GM06990 (cell line): ENCODE measurements at regions not wholly inside any gene's neighbourhood (a gene's known extent, or its start where the extent isn't known, plus 50 kb on each side); places are given as distances from the start of the nearest gene placed in this dataset.

ENCODE experiments used
- DNase-seq: peaks from one replicate; pipeline ENCODE4 v3.0.0-alpha.2; 2011; ENCODE audit not compliant: insufficient read length; ENCODE audit errors: extremely low read depth
- H3K27me3 ChIP-seq: replicated peaks from 2 replicates; pipeline ENCODE4 v1.6.0; 2011; ENCODE audit warnings: low read length; ENCODE audit not compliant: control insufficient read depth, insufficient read depth
- H3K36me3 ChIP-seq: 2 replicates; pipeline ENCODE4 v1.5.1; 2011; ENCODE audit warnings: low read length; ENCODE audit not compliant: control insufficient read depth, insufficient read depth
- H3K4me3 ChIP-seq: replicated peaks from 2 replicates; pipeline ENCODE4 v1.5.1; 2011; ENCODE audit warnings: low read depth, mild to moderate bottlenecking, control low read depth, low read length
- TF ChIP-seq, protein P1 (sequence below): IDR thresholded peaks from 2 replicates; pipeline ENCODE4 v1.5.1; 2011; ENCODE audit warnings: low read length, control low read depth, mild to moderate bottlenecking, inconsistent platforms; ENCODE audit not compliant: insufficient read depth, poor library complexity, severe bottlenecking

DNA sequence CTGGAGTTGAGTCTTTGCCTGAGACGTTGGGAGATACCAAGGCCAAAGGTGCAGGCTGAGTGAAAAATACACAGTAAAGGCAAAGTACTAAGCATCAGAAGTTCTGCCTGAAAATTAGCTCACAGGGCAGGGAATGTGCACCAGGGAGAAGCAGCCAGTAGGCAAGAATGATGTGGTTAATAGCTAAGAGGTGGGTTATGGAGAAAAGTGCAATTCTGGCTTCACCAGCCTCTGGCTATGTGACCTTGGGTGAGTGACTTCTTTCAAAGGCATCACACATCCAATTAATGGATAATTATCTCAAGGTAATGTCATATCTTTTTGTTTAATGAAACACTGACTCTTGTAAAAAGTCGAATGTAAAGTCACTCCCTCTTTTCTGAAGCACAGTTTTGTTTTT lies 230.7 kb upstream of the FGGY start:
- Histone ChIP-seq H3K36me3 (no peaks in the 10 kb centered on the region), H3K4me3 (no peak overlapping the region), H3K27me3 (no peaks in the 10 kb centered on the region)
- TF ChIP-seq, protein P1, sequence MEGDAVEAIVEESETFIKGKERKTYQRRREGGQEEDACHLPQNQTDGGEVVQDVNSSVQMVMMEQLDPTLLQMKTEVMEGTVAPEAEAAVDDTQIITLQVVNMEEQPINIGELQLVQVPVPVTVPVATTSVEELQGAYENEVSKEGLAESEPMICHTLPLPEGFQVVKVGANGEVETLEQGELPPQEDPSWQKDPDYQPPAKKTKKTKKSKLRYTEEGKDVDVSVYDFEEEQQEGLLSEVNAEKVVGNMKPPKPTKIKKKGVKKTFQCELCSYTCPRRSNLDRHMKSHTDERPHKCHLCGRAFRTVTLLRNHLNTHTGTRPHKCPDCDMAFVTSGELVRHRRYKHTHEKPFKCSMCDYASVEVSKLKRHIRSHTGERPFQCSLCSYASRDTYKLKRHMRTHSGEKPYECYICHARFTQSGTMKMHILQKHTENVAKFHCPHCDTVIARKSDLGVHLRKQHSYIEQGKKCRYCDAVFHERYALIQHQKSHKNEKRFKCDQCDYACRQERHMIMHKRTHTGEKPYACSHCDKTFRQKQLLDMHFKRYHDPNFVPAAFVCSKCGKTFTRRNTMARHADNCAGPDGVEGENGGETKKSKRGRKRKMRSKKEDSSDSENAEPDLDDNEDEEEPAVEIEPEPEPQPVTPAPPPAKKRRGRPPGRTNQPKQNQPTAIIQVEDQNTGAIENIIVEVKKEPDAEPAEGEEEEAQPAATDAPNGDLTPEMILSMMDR = no peak
- DNase-seq = no peak

DNA sequence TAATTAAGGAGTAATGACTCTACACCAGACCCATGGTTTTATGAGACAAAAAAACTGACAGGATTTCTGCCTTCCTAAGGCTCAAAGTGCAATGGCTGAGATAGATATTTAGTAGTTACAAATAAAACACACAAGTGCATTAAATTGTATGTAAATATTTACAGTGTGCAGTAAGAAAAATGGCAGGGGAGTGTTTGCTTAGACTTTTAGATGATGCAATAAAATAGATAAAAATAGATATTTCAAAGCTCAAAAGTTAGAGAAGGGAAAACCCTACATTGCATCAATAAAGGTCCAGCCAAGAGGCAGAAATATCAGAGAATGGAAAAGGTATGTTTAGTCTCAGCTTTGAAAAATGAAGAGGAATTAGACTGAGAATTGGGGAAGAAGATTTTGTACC lies 226.3 kb upstream of the FGGY start:
- no peak for DNase-seq
- TF ChIP-seq, protein P1 = no peak
- Histone ChIP-seq H3K36me3 (no peaks in the 10 kb centered on the region), H3K4me3 (no peak overlapping the region), H3K27me3 (no peaks in the 10 kb centered on the region)

DNA sequence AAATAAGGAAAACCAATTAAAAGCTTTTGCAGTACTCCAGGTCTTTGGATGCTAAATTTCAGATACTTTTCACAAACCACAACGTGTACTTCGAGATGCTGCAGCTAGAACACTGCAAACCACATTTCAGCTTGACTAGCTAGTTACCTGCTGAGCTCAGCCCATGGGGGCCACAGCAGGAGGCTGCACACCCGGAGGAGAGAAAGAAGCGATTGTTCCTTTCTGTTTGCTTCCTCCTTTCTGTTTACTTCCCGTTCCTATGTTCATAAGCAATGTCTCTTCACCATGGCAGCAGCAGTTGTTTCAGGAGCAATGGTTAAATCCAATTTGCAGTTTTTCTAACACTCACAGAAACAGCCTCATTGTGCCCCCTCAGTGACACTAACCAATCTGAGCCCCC lies 225.6 kb upstream of the FGGY start:
- DNase-seq = no peak
- no peak overlapping the region for H3K4me3 ChIP-seq
- no peaks in the 10 kb centered on the region for H3K27me3 ChIP-seq
- TF ChIP-seq, protein P1 = no peak
- no peaks in the 10 kb centered on the region for H3K36me3 ChIP-seq

DNA sequence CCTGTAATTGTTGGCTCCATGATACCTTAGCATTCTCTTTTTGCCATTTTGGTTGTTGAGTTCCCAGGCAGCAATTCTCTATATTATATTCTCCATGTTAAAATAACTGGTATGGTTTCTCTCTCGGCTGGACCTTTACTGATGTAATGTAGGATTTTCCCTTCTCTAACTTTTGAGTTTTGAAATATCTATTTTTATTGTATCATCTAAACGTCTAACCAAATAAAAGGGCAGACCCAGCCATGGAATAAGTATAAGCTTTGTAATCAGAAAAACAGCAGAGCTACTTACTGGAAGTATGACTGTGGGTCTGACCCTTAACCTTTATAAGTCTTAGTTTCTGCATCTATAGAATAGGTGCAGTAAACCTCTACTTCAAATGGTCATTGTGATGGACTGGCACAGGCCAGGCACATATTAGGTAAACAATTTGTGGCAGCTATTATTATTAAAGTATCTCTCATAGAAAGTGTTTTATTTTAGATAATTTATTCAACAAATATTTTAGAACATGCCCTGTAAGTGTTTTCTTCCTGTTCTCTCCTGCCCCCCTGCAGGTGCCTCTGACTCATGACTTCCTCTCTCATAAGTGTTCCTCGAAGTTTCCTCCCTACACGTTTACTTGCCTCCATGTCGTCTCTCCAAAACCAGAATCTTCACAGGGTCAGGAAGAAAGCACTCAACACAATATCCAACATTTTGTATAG lies 224.9 kb upstream of the FGGY start:
- DNase-seq = no peak
- Histone ChIP-seq H3K36me3 (no peaks in the 10 kb centered on the region), H3K4me3 (no peak overlapping the region), H3K27me3 (no peaks in the 10 kb centered on the region)
- TF ChIP-seq, protein P1 = no peak

DNA sequence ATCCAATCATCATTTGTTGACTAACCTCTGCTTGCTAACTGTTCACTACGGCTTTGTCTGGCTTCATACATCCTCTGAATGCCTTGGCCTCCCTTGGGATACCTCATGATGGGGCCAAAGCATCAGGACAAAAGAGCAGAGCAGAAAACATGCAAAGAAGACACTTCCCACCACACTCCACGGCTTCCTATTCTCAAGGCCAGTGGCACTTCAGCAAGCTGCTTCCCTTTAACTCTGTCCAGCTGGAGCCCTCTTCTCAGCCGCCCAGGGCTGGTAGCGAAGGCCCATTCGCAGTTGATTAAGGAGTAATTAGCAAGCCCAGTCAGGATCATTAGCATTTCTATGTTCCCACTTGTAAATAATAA lies 224.3 kb upstream of the FGGY start:
- H3K27me3 ChIP-seq = no peaks in the 10 kb centered on the region
- no peak overlapping the region for H3K4me3 ChIP-seq
- DNase-seq = no peak
- H3K36me3 ChIP-seq = no peaks in the 10 kb centered on the region
- TF ChIP-seq, protein P1 = no peak

DNA sequence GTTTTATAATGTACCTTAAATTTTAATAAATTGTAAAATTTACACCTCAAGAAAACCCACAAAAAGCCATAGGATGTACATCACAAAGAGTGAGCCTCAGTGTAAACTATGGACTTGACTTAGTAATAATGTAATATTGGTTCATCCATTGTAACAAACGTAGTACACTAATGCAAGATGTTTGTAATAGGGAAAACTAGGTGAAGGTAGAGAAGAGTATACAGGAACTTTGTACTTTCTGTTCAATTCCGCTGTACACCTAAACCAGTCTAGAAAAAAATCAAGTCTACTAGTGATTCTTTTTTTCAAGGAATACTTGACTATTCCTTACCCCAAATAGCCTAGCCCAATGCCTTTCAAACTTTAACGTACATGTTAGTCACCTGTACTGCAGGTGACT lies 222.3 kb upstream of the FGGY start:
- Histone ChIP-seq H3K4me3 (no peak overlapping the region), H3K27me3 (no peaks in the 10 kb centered on the region), H3K36me3 (no peaks in the 10 kb centered on the region)
- TF ChIP-seq, protein P1 = no peak
- DNase-seq = no peak
